Fibroblast of lung (primary cell): ENCODE measurements at regions not wholly inside any gene's neighbourhood (a gene's known extent, or its start where the extent isn't known, plus 50 kb on each side); places are given as distances from the start of the nearest gene placed in this dataset.

ENCODE experiments used
- DNase-seq, 2 donors: peaks; one replicate each; pipeline versions ENCODE4 v3.0.0 to v3.0.0-alpha.2; 2010; ENCODE audit warnings: low read depth in 2 of 2
- H2AFZ ChIP-seq: 2 replicates; pipeline ENCODE4 v1.5.1; 2012; ENCODE audit warnings: low read length, control low read depth, inconsistent platforms
- H3K27ac ChIP-seq: 2 replicates; pipeline ENCODE4 v1.5.1; 2011; ENCODE audit warnings: low read length, control low read depth; ENCODE audit not compliant: insufficient read depth
- H3K27me3 ChIP-seq: 2 replicates; pipeline ENCODE4 v1.5.1; 2011; ENCODE audit warnings: mild to moderate bottlenecking, low read length; ENCODE audit not compliant: control insufficient read depth, insufficient read depth
- H3K36me3 ChIP-seq: 2 replicates; pipeline ENCODE4 v1.5.1; 2011; ENCODE audit warnings: low read length; ENCODE audit not compliant: control insufficient read depth, insufficient read depth
- H3K4me1 ChIP-seq: 2 replicates; pipeline ENCODE4 v1.5.1; 2011; ENCODE audit warnings: low read length; ENCODE audit not compliant: control insufficient read depth, insufficient read depth; ENCODE audit errors: extremely low read depth
- H3K4me2 ChIP-seq: 2 replicates; pipeline ENCODE4 v1.5.1; 2011; ENCODE audit warnings: low read length, control low read depth; ENCODE audit not compliant: insufficient read depth; ENCODE audit errors: extremely low read depth
- H3K4me3 ChIP-seq, 4 experiments: fragments of 200-600 bp in 1 of 4; sonication (generic) in 1 of 4; replicated peaks in 1 of 4; 2 replicates each; pipeline ENCODE4 v1.5.1; 2011 to 2016; ENCODE audit warnings: low read length in 4 of 4, low read depth in 3 of 4, mild to moderate bottlenecking in 3 of 4, control low read depth in 2 of 4, inconsistent platforms in 1 of 4, mixed read lengths in 1 of 4; ENCODE audit not compliant: insufficient read depth in 1 of 4; ENCODE audit errors: control extremely low read depth in 1 of 4
- H3K79me2 ChIP-seq: 2 replicates; pipeline ENCODE4 v1.5.1; 2012; ENCODE audit warnings: mild to moderate bottlenecking, low read length, inconsistent platforms; ENCODE audit not compliant: control insufficient read depth, insufficient read depth
- H3K9ac ChIP-seq: 2 replicates; pipeline ENCODE4 v1.5.1; 2011; ENCODE audit warnings: mild to moderate bottlenecking, low read length, control low read depth; ENCODE audit not compliant: insufficient read depth
- H3K9me3 ChIP-seq: 2 replicates; pipeline ENCODE4 v1.5.1; 2012; ENCODE audit warnings: low read depth, low read length; ENCODE audit not compliant: control insufficient read depth, insufficient read depth
- H4K20me1 ChIP-seq: 2 replicates; pipeline ENCODE4 v1.5.1; 2011; ENCODE audit warnings: low read length; ENCODE audit not compliant: control insufficient read depth, insufficient read depth; ENCODE audit errors: extremely low read depth
- CTCF ChIP-seq, 2 donors: IDR thresholded peaks in 1 of 2; conservative IDR thresholded peaks in 1 of 2; 1 replicate in 1 of 2; 2 replicates in 1 of 2; pipeline ENCODE4 v1.5.1; 2011 to 2012; ENCODE audit warnings: low read length in 2 of 2, control low read depth in 1 of 2, inconsistent platforms in 1 of 2, low read depth in 1 of 2, mild to moderate bottlenecking in 1 of 2
- EZH2 ChIP-seq: IDR thresholded peaks from 2 replicates; pipeline ENCODE4 v1.5.1; 2012; ENCODE audit warnings: low read length, control low read depth, mild to moderate bottlenecking; ENCODE audit errors: missing control alignments

- Histone ChIP-seq H3K27ac (no peak overlapping the region), H3K9ac (no peak overlapping the region), H3K36me3 (no peaks in the 10 kb centered on the region)
These were observed 1159.4 kb upstream of the SEMA6A start for GRCh38 chr5:117734056-117734455.

GRCh38 chr5:117733051-117733450 lies 1158.4 kb upstream of the SEMA6A start:
- H3K4me1 ChIP-seq = no peaks in the 10 kb centered on the region
- TF ChIP-seq EZH2 = no peak
- no peak for TF ChIP-seq CTCF (conservative IDR thresholded peaks at IDR 0.05 in 1 of 2, IDR thresholded peaks at IDR 0.05 in 1 of 2; ENCODE audit: low read depth in 1 of 2, low read length in 2 of 2)
- H3K79me2 ChIP-seq = no peaks in the 10 kb centered on the region
- H3K36me3 ChIP-seq = no peaks in the 10 kb centered on the region
- no peak overlapping the region for H3K4me3 ChIP-seq
- H4K20me1 ChIP-seq = no peaks in the 10 kb centered on the region
- H3K27ac ChIP-seq = no peak overlapping the region
- H3K4me2 ChIP-seq = no peak overlapping the region
- DNase-seq = no peak
- no peak overlapping the region for H3K9ac ChIP-seq
- H3K9me3 ChIP-seq = no peaks in the 10 kb centered on the region
- H3K27me3 ChIP-seq = no peaks in the 10 kb centered on the region
- H2AFZ ChIP-seq = no peak overlapping the region

More at GRCh38 chr5:117734056-117734455, 1159.4 kb upstream of the SEMA6A start:
- Histone ChIP-seq H3K4me2 (no peak overlapping the region), H3K4me1 (no peaks in the 10 kb centered on the region), H3K4me3 (no peak overlapping the region), H4K20me1 (no peaks in the 10 kb centered on the region), H3K27me3 (no peaks in the 10 kb centered on the region), H3K9me3 (no peaks in the 10 kb centered on the region), H3K79me2 (no peaks in the 10 kb centered on the region), H2AFZ (no peak overlapping the region)
- DNase-seq = no peak
- TF ChIP-seq CTCF (conservative IDR thresholded peaks at IDR 0.05 in 1 of 2, IDR thresholded peaks at IDR 0.05 in 1 of 2; ENCODE audit: low read depth in 1 of 2, low read length in 2 of 2) (no peak), EZH2 (no peak)

- H4K20me1 ChIP-seq = no peaks in the 10 kb centered on the region
- H3K79me2 ChIP-seq = no peaks in the 10 kb centered on the region
- H3K36me3 ChIP-seq = no peaks in the 10 kb centered on the region
- no peak overlapping the region for H2AFZ ChIP-seq
- H3K9ac ChIP-seq = no peak overlapping the region
- no peak overlapping the region for H3K4me2 ChIP-seq
- no peaks in the 10 kb centered on the region for H3K27me3 ChIP-seq
- no peaks in the 10 kb centered on the region for H3K9me3 ChIP-seq
- no peak for DNase-seq
- H3K4me1 ChIP-seq = no peaks in the 10 kb centered on the region
- TF ChIP-seq EZH2 = no peak
- no peak for TF ChIP-seq CTCF (conservative IDR thresholded peaks at IDR 0.05 in 1 of 2, IDR thresholded peaks at IDR 0.05 in 1 of 2; ENCODE audit: low read depth in 1 of 2, low read length in 2 of 2)
- no peak overlapping the region for H3K4me3 ChIP-seq
- no peak overlapping the region for H3K27ac ChIP-seq
These were observed 1157.6 kb upstream of the SEMA6A start for GRCh38 chr5:117732264-117732663.
